GM12891 (cell line): ENCODE measurements at regions not wholly inside any gene's neighbourhood (a gene's known extent, or its start where the extent isn't known, plus 50 kb on each side); places are given as distances from the start of the nearest gene placed in this dataset.

ENCODE experiments used
- PAX5 ChIP-seq: IDR thresholded peaks from 2 replicates; pipeline ENCODE4 v1.6.1; 2011; ENCODE audit warnings: low read length, moderate library complexity, mild to moderate bottlenecking; ENCODE audit not compliant: insufficient read depth, severe bottlenecking
- POLR2A ChIP-seq: IDR thresholded peaks from 2 replicates; pipeline ENCODE4 v1.6.1; 2011; ENCODE audit warnings: low read depth, low read length, control low read depth
- POLR2AphosphoS5 ChIP-seq: IDR thresholded peaks from 2 replicates; pipeline ENCODE4 v1.6.1; 2011; ENCODE audit warnings: low read depth, low read length, control low read depth
- POU2F2 ChIP-seq: IDR thresholded peaks from 2 replicates; pipeline ENCODE4 v1.6.1; 2011; ENCODE audit warnings: low read depth, mild to moderate bottlenecking, control low read depth, low read length, moderate library complexity

- TF ChIP-seq PAX5 (no peak), POLR2A (no peak), POLR2AphosphoS5 (no peak), POU2F2 (no peak)
Measured at GRCh38 chr10:75294866-75295701, 59.3 kb upstream of the COMTD1 start.
